ENCODE measurements at regions not wholly inside any gene's neighbourhood (a gene's known extent, or its start where the extent isn't known, plus 50 kb on each side); places are given as distances from the start of the nearest gene placed in this dataset.

GRCh38 chr14:71194251-71194650 is 287.0 kb downstream of the PCNX1 start:
- no peak for TF ChIP-seq CTCF (IDR thresholded peaks at IDR 0.05; ENCODE audit: low read depth, low read length, missing input control)
- no peak for TF ChIP-seq TAF1 (conservative IDR thresholded peaks at IDR 0.05)
- TF ChIP-seq YY1 (IDR thresholded peaks at IDR 0.05) = no peak
- TF ChIP-seq MAX (IDR thresholded peaks at IDR 0.05) = no peak
- no peak for TF ChIP-seq FOXA1 (IDR thresholded peaks at IDR 0.05)
- TF ChIP-seq RAD21 (IDR thresholded peaks at IDR 0.05) = no peak
- TF ChIP-seq REST (IDR thresholded peaks at IDR 0.05) = no peak
- TF ChIP-seq HNF4A (conservative IDR thresholded peaks at IDR 0.05) = no peak
- TF ChIP-seq GABPA (IDR thresholded peaks at IDR 0.05 in 1 of 2, conservative IDR thresholded peaks at IDR 0.05 in 1 of 2) = no peak
- TF ChIP-seq ZBTB33 (IDR thresholded peaks at IDR 0.05) = no peak
- no peak for TF ChIP-seq SP1 (IDR thresholded peaks at IDR 0.05)
- TF ChIP-seq RXRA (IDR thresholded peaks at IDR 0.05) = no peak
